Neural crest cell (in vitro differentiated cells): ENCODE measurements at regions not wholly inside any gene's neighbourhood (a gene's known extent, or its start where the extent isn't known, plus 50 kb on each side); places are given as distances from the start of the nearest gene placed in this dataset.

Experiments used
- DNase-seq: peaks from one replicate; pipeline ENCODE4 v3.0.0; 2021; ENCODE audit warnings: low read depth, mixed read lengths, low spot score
- H3K27ac Mint-ChIP-seq: one replicate; pipeline ENCODE4 v1.8.0; 2021; ENCODE audit warnings: mild to moderate bottlenecking, mixed read lengths; ENCODE audit not compliant: unreplicated experiment
- H3K27me3 Mint-ChIP-seq: 2 replicates; pipeline ENCODE4 v1.8.0; 2021; ENCODE audit warnings: low read depth, mild to moderate bottlenecking, mixed read lengths
- H3K36me3 Mint-ChIP-seq: 2 replicates; pipeline ENCODE4 v1.8.0; 2021; ENCODE audit warnings: low read depth, mild to moderate bottlenecking, mixed read lengths
- H3K4me1 Mint-ChIP-seq: 2 replicates; pipeline ENCODE4 v1.8.0; 2021; ENCODE audit warnings: mixed read lengths
- H3K4me3 Mint-ChIP-seq: one replicate; pipeline ENCODE4 v1.8.0; 2021; ENCODE audit warnings: mild to moderate bottlenecking, mixed read lengths
- H3K9me3 Mint-ChIP-seq: 2 replicates; pipeline ENCODE4 v1.8.0; 2021; ENCODE audit warnings: mixed read lengths
- CTCF ChIP-seq: fragments of 200-600 bp; sonication (generic); conservative IDR thresholded peaks from 2 replicates; pipeline ENCODE4 v1.5.0; 2021; ENCODE audit warnings: antibody characterized with exemption, mild to moderate bottlenecking

DNA sequence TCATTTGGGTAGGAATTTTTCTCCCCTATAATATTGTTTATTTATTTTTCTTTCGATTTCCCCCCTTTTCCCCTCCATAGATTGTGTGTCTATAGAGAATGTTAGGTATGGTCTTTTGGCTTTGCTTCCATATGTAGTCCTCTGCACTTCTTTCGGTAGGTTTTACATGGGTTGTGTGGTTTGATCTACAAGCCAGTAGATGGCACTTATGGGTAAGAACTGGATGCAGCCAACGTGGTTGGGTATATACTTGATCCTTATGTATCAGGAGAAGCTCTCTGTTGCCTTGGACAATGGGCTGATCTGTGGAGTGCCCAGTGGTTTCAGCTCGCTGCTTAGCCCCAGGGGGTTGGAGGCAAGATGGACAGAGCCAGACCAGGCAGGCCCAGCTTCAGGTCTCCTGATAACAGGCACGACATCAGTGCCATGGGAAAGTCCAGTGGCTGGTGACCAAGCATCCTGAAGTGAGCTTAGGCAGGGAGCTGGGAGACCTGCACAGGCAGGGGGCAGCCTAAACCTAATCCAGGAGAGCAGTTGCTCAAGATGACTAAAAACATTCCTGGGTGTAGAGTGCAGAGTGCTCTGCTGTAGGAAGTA is 488.3 kb downstream of the CCDC85A start:
- no peak overlapping the region for H3K4me3 Mint-ChIP-seq
- DNase-seq = no peak
- no peaks in the 10 kb centered on the region for H3K4me1 Mint-ChIP-seq

DNA sequence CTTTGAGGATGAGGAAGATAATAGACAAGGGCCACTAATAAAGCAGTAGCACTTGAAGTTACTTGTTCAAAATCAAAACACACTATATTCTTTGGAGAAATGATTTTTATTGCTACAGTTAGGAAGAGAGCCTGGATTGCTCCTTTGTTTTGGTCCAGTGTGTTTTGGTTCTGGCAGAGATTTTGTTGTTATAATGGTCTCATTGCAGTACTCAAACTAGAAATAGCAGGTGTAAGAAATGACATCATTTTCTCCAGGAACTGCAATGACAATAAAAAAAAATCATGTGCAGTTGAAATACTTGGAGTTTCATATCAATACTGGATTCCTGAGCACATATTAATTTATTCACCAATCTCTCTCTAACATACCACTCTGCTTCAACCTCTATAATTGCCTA is 490.3 kb downstream of the CCDC85A start:
- no peak for TF ChIP-seq CTCF
- Mint-ChIP-seq H3K4me3 (no peak overlapping the region), H3K4me1 (no peaks in the 10 kb centered on the region), H3K9me3 (peaks cover 2% of the 10 kb centered on the region), H3K27ac (no peak overlapping the region), H3K27me3 (peaks cover 7% of the 10 kb centered on the region), H3K36me3 (no peaks in the 10 kb centered on the region)
- DNase-seq = no peak

More for the DNA sequence above, 488.3 kb downstream of the CCDC85A start:
- H3K27me3 Mint-ChIP-seq = peaks cover 4% of the 10 kb centered on the region
- H3K27ac Mint-ChIP-seq = no peak overlapping the region
- H3K9me3 Mint-ChIP-seq = peaks cover 2% of the 10 kb centered on the region
- no peak for TF ChIP-seq CTCF
- H3K36me3 Mint-ChIP-seq = no peaks in the 10 kb centered on the region

DNA sequence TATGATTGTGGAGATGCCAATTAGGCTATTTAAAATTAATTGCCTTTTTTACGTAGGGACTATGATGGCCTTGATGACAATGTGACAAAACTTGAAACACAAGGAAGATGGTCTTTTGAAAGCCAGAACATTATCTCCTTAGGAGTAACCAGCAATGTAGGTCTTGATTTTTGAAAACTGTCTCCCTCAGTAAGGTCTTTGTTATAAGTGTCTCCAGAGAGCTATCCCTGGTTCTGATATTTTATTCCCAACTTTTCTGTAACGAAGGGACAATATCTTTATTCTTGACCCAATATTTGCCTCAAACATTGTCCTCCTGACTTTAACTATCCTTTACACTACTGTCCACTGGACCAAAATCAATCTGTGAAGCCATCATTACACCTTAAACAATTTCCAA is 493.2 kb downstream of the CCDC85A start:
- H3K36me3 Mint-ChIP-seq = no peaks in the 10 kb centered on the region
- no peaks in the 10 kb centered on the region for H3K4me1 Mint-ChIP-seq
- no peak overlapping the region for H3K4me3 Mint-ChIP-seq
- TF ChIP-seq CTCF = no peak
- H3K9me3 Mint-ChIP-seq = peaks cover 2% of the 10 kb centered on the region
- H3K27ac Mint-ChIP-seq = no peak overlapping the region
- peaks cover 7% of the 10 kb centered on the region for H3K27me3 Mint-ChIP-seq
- no peak for DNase-seq

GRCh38 chr2:56680971-56681631 is 497.3 kb downstream of the CCDC85A start:
- H3K9me3 Mint-ChIP-seq = no peaks in the 10 kb centered on the region
- H3K4me3 Mint-ChIP-seq = no peak overlapping the region
- no peak for DNase-seq
- H3K4me1 Mint-ChIP-seq = peaks cover 12% of the 10 kb centered on the region
- H3K36me3 Mint-ChIP-seq = no peaks in the 10 kb centered on the region
- H3K27ac Mint-ChIP-seq = no peak overlapping the region
- H3K27me3 Mint-ChIP-seq = peaks cover 4% of the 10 kb centered on the region
- no peak for TF ChIP-seq CTCF

DNA sequence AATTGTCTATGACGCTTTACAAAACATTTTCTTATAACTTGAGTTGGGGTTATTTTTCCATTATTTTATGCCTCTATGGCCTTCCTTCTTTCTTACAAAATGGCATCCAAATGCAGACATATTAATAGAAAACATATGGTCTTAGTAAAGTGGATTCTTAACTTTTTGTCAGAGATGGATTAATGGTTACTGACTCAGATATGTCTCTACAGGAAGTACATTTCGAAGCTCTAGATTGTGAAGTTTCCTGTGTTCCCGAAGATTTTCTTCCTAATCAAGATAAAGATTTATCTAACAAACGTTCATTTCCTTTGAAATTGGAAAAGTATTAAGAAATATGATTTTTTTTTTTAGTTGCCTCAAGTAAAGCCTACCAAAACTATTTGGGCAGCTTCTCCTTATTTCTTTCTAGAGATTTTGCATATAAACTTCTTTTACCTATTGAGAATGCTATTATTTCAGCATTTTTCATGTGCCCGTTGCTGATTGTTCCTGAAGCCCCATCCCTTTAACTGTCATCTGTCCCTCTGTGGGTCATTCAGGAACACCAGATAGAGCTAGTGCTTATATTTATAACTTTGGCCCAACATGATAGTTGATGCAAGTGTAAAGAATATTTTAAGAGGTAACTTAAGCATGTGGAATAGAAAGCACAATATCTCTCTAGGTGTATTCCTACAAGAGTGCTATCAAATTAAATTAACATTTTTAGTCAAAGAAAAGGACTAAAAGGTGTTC is 498.0 kb downstream of the CCDC85A start:
- Mint-ChIP-seq H3K36me3 (no peaks in the 10 kb centered on the region), H3K4me3 (no peak overlapping the region), H3K27me3 (peaks cover 4% of the 10 kb centered on the region), H3K27ac (no peak overlapping the region), H3K4me1 (peaks cover 12% of the 10 kb centered on the region), H3K9me3 (no peaks in the 10 kb centered on the region)
- TF ChIP-seq CTCF = no peak
- DNase-seq = no peak
